Femur (tissue), 1 donor: ENCODE measurements at regions not wholly inside any gene's neighbourhood (a gene's known extent, or its start where the extent isn't known, plus 50 kb on each side); places are given as distances from the start of the nearest gene placed in this dataset.

ENCODE experiments used
- DNase-seq: peaks from one replicate; pipeline ENCODE4 v3.0.0-alpha.2; 2017

DNA sequence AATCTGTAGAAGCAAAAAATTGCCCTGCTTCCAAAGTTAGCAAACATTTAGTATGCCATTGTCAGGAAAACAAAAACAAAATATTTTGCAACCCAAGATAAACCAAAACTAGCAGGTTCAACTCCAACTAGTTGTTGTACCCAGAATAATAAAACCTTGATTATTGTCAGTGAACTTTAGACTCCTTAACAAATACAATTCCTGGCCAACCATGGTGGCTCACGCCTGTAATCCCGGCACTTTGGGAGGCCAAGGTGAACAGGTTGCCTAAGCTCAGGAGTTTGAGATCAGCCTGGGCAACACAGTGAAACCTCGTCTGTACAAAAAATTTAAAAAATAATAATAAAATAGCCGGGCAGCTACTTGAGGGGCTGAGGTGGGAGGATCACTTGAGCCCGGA, 53.6 kb upstream of the EPCAM start:
- DNase-seq, result no peak

DNA sequence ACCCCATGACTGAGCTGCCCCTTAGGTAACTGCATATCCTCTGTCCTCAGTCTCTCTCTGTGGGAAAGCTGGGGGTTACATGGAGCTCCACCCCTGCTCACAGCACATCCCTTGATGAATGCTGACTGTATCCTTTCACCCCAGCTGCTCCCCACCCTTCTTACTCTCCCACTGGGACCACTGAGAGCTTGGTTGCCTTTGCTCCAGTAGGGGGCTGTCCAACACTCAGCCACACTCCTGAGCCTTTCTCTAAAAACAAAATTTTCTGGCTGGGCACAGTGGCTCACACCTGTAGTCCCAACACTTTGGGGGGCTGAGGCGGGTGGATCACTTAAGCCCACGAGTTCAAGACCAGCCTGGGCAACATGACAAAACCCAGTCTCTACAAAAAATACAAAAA, 55.4 kb upstream of the EPCAM start:
- DNase-seq, result no peak

DNA sequence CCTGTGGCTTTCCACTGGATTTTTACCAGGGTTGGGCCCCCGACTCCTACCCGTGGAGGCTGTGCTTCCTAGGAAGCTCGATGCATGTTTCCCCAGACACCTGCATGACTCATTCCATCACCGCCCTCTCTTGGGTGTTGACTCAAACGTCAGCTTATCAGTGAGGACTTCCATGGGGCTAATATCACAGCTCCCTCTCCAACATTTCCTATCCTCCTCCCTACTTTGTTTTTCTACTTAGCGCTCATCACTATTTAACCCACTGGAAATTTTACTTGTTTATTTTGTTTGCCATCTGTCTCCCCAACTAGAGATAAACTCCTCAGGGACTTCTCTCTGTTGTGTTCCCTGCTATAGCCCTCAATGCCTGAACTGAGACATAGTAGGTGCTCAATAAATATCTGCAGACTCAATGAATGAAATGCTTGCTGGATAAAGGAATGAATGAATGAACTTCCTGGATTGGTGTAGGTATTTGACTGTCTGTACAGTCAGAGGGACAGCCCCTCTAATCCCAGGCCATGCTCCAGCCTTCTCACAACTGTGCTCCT, 55.9 kb upstream of the EPCAM start:
- DNase-seq, result no peak

DNA sequence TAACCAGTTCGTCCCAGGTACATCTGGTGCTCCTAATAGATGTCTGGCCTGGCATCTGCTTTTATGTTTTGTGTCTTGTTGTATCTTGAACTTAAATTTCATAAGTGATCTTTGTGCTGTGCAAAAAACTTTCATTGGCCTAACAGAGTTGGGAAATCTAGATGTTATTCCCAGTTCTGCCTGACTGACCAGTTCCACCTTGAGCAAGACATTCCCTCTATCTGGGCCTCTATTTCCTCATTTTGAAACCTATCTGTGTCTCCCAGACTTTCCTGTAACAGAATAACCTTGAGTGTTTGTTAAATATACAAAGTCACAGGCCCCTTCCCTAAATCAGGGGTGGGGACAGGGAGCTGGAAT, 56.6 kb upstream of the EPCAM start:
- DNase-seq, result no peak

DNA sequence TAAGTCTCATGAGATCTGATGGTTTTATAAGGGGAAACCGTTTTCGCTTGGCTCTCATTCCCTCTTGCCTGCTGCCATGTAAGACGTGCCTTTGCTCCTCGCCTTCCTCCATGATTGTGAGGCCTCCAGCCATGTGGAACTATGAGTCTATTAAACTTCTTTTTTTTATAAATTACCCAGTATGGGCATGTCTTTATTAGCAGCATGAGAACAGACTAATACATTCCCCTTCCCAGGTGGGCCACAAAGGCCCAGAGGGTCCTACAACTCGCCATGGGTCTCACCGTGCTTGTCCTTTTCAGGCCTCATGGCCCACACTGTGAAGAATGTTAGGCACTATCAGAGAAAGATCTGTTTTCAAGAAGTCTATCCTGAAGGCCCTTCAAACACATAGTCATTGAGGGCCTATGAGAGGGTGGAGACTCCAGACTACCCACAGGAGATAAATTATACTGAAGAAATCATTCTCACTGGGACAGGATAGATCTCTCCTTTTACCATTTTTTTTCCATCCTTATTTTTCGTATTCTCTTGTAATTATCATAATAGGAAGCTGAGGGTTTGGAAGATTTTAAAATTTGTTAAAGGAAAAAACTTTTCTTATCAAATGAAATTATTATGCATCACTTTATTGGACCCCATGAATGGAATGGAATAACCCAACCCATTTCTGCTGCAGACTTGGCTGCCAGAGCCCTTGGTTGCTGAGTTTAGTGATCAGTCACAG, 57.2 kb upstream of the EPCAM start:
- no peak for DNase-seq

DNA sequence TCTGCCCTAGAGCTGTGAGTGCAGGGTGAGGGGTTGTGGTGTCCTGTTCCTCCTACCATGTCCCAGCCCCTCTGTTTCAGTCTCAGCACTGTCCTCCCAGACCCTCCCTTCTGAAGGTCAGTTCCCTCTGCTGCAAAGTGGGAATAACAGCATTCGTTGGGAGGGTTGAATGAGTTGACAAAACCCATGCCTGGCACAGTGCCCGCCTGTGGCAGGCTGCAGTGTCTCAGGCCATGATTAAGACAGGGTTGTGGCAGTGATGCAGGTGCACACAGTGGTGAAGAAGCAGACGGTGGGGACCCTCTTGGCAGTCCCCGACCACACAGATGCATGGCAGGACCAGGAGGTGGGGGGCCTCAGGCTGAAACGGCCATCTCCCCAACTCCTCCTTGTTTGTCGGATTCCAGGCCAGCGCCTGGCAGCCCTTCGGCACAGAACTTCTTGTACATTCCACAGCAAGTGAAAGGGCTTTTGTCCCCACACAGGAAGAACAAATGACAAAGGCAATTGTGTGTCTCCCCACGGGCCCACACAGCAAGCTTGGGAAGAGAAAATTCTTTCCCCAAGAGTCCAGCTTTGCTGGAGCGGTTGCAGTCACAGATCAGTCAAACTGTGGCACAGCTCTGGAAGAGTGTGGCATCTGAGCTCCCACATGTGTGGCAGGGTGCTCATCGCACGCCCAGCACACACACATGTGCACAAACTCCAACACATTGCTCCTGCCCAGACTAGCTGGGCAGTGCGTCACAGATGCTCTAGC, 58.1 kb upstream of the EPCAM start:
- peak; percentile 46 for DNase-seq

DNA sequence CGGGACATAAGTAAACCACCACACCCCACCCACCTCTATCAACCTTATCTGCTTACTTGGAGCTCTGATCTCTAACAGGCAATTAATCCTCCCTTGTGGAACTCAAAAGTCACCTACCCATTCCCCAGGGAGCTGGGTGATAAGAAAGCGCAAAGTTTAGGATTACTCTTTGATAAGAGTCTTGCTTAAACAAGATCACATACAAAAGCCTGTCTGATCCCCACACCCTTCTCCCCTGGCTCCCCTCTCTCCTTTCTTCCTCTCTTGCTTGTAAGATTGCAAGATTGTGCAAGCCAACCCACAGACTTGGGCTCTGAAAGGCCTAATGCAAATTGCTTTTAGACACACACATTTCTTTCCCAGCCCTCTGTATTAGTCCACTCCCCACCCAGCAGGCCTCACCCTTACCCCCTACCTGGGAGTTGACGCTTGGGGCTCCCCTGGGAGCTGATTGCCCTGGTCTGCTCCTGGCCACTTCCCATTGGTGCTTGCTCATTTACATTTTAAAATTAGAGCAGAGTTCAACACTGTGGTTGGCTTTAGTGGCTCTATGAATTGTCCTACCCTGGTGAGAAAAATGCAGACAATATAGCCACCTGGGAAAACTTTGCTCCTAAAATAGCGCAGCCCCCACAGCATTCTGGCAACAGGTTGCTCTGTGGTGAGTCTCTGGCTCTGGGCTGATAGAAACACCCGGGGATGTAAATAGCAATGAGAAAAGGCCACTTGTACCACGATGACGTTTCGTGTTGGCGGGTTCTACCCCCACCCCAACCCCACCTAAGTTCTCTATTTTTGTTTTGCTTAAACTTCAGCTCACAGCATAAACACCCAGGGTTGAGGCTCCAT, 58.9 kb upstream of the EPCAM start:
- peak; percentile 45 for DNase-seq

DNA sequence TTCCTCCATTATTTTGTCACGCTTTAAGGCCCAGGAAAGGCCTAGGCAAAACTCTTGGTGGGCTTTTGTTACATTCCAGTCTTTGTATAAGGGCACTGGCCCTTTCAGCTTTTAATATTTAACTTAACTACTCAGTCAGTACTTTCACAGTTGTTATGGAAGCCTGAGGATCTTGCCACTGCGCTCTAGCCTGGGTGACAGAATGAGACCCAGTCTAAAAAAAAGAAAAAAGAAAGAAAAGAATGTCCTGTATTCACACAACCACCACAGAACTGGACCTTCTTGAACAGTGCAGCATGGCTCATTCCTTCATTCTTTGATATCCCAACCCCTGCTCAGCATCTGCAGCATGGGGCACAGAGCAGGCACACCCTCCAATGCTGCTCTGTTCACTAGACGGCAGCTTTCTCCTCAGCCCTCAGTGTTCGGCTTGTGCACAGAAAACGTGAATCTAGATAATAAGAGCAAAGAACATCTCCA, 59.6 kb upstream of the EPCAM start:
- DNase-seq, result no peak

DNA sequence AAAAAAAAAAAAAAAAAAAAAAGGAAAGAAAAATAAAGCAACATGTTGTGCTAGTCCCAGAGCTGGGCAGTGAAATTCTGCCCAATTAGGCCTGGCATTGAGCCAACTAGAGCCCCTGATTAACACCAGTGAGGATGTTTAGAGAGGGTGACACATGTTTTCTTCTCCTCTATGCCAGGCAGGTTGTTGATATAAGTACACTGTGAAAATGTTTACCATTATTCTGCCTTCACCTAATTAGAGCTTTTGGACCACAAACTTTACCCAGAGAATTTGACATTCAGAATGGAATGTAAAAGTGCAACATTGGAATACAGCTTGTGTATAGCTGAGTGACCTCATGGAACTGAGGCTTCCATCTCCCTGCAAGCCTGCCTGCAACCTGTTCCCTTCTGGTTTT, 62.0 kb upstream of the EPCAM start:
- DNase-seq, result no peak

DNA sequence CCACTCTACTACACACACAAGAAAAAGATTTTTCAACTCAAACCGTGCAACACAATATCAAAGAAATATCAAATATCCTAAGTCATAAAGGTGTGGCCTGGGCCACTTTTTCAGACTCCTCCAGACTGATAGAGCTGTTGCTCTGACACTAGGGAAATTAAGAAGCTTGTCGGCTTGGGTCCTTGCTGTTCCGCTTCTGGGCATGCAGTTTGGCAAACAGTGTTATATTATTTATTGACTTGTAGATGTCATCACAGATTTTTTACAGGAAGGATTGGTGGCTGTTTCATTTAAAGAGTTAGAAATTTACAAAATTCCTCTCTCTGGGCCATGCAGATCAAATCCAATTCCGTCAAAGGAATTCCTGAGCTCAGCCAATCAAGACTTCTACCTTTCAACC, 64.5 kb upstream of the EPCAM start:
- no peak for DNase-seq

DNA sequence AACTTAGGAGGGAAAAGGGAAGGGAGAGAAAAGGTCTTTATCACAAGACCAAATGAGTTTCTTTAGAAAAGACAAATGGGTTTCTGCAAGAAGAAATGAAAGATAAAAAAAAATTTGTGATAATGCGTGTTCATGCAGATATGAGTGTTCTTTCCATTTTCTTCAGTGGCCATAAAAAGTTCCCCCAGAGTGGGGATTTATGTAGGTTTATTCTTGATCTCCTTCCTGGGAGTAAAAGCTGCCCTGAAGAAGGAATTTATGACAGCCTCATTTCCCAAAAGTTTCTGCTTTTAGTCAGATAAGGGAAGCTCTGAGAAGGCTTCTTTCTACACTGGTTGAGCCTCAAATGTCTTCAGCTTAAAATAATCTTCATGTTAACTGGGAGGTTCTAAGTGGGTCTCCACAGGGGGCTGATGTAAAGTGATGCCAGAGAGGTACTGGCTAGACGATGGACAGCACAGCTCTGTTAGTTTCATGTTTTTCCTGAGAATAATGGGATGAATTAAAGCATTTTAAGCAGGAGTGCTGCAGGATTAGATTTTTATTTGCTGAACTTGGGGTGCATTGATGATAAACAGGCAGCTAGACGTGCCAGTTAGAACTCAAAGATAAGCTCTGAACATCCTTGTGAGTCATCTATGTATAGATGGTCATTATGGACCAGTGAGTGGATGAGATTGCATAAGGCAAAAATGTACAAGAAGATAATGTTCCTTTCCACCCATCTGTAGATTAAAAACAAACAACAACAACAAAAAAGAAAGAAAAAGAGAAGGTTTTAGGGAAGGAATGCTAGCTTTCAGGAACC, 65.6 kb upstream of the EPCAM start:
- no peak for DNase-seq

DNA sequence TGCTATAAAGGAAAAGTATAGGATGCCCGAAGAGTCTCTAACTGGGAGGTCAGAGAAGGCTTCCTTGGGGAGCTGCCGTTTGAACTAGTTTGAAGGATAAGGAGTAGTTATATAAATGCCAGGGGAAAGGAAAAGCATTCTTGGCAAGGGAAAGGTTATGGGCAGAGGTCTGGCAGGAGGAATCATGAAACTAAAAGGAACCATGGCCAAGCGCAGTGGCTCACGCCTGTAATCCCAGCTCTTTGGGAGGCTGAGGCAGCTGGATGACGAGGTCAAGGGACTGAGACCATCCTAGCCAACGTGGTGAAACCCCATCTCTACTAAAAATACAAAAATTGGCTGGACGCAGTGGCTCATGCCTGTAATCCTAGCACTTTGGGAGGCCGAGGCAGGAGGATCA, 66.8 kb upstream of the EPCAM start:
- DNase-seq, result no peak

DNA sequence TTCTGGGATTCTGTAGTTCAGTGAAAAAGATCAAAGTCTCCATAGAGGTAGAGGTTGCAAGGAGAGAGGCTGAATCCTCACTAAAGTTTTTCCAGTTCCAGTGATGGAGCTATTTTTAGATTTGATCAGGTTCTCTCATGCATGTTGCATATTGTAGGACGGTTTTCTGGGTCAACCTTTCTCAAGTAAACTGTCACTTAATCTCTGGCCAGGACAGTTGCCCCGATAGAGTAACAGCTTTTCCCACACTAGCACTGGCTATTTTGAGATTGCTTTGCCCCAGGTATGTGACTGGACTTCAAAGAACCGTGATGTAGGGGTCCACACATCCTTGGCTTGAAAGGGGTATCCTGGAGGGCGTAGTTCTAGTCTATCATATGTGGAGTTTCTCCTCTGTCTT, 67.4 kb upstream of the EPCAM start:
- DNase-seq, result no peak

DNA sequence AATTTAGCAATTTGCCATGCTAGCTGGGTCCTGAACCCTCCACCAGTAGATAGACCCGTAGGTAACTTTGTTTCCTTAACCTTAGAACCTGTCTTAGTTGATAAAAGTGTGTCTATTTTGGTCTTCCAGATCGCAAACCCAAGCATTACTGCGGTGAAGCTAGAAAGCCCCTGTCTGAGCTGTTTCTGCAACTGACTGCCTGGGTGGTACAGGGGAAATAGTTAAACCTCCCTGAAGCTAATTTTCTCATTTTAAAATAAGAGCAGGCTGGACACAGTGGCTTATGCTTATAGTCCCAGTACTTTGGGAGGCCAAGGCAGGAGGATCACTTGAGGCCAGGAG, 67.9 kb upstream of the EPCAM start:
- DNase-seq, result no peak

DNA sequence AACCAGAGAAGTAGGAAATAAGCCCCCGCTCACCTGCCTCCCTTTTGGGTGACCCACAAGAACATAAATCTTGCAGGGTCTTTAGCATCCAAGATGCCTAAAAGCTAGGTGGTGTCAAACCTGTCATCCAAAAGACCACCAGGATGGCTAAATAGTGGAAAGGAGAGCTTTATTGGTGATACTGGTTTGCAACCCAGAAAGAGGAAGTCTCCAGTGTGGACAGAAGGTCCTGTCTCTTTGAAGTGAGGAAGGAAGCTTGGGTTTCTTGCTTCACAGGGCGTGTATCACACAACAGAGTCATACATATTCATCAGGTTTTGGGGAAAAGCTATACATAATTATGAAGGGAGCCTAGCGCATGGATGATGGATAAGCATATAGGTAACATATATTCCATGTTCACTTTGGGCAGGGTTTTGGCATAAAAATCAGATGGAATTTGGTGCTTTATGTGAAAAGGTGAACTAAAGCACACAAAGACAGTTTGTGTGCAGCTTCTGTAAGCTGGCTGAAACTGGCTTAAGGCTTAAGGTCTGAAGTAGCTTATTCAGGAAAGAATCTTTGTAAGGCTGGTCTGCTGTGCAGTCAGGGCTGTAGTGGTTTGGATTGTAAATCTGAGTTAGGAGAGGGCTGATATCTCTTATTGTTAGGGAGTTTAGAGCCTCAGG, 68.4 kb upstream of the EPCAM start:
- DNase-seq, result no peak

DNA sequence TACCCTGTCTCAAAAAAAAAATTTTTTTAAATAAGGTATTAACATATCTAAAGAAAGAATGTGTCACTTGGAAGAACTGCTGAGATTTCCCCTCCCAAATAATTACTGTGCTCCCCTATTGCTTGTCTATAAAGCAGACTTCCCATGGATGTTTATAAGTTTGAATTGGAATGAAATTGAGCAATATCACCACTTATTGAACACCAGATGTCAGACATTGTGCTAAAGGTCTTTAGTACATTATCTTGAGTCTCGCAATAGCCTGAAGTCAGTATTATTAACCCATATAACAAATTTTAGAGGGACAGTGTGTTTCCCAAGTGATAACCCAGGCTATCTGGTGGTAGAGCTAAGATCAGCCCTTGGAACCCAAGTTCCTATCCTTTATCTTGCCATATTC, 69.0 kb upstream of the EPCAM start:
- DNase-seq, result no peak

DNA sequence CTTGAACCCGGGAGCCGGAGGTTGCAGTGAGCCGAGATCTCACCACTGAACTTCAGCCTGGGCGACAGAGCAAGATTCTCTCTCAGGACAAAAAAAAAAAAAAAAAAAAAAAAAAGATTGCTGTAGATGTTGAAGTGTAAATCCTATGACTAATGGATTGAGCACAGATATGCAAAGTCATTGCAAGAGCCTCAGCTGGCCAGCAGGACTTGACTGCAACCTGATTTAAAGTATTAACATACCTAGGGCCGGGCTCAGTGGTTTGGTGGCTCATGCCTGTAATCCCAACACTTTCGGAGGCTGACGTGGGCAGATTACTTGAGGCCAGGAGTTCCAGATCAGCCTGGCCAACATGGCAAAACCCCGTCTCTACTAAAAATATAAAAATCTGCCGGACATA, 69.6 kb upstream of the EPCAM start:
- DNase-seq, result no peak

DNA sequence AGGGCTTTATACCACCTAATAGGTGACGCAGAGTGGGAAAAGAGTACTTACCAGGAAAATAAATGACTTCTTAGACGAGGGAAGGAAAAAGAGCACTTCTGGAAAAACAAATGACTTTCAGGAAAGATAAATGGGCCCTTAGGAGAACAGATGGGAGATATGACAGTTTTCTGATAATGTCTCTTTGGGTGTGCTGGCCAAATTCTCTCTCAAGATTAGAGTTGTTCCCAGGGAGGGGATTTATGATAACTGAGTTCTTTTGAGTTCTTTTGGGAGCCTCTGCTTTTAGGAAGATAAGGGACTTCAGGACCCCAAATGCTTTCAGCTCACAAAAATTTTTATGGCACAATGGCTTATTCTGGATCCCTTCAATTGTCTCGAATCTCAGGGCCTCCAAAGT, 70.3 kb upstream of the EPCAM start:
- DNase-seq, result no peak

DNA sequence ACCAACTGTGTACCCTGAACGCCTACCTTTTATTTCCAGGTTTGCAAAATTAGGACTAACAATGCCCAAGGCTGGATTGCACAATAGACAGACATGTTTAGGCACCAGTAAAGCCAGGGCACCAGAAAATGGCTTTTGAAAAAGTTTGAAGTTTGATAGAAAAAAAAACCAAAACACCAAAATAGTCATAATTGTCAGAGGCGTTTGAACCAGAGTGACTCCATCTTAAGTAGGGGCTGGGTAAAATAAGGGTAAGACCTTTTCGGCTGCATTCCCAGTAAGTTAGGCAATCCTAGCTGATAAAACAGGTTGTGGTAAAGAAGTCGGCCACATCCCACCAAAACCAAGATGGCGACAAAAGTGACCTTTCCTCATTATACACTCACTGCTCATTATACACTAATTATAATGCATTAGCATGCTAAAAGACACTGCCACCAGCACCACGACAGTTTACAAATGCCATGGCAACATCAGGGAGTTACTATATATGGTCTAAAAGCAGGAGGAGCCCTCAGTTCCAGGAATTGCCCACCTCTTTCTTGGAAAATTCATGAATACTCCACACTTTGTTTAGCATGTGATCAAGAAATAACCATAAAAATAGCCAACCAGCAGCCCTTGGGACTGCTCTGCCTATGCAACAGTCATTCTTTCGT, 71.2 kb upstream of the EPCAM start:
- no peak for DNase-seq

DNA sequence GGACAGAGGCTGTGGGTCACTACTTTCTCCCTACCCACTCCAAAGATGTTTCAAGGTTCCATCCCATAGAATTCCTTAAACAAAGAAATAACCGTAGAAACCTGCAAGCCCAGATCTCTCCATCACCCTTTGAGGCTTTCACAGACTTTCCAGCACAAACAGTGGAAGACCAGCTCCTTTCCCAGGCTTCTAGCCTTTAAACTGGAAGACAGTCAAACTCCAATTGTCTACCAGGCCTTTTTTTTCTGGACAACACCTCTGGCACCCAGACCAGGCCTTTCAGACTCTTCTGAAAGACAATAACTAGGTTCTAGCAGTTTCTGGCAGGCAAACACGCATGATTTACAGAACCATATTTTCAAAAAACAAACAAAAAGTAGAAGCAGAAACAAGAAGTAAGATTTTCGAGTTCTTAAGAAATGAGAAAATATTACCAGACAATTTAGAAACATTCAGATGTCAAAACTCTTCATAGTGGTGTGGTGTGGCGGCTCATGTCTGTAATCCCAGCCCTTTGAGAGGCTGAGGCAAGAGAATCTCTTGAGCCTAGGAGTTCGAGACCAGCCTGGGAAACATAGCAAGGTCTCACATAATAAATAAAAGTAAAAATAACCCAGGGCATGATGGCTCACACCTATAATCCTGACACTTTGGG, 73.0 kb upstream of the EPCAM start:
- no peak for DNase-seq
